ENCODE measurements at regions not wholly inside any gene's neighbourhood (a gene's known extent, or its start where the extent isn't known, plus 50 kb on each side); places are given as distances from the start of the nearest gene placed in this dataset.

DNA sequence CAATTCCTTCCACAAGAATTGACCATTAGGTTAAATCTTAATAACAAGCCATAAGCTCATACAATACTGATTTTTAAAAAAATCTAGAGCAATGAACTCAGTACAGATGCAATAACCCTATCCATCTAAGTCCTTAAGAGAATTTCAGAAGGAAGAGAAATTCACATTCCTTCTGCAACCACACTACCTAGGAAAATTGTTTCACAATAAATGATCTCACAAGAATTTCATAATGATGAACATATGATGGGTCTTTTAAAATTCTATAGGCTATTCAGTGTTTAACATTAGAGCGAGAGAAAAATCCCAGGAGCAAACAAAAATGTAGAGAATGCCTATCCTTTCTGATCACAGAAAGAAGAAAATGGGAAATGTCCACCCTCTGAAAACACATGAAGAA, 70.0 kb upstream of the MAGI2 start:
- no peak overlapping the region for H2AFZ ChIP-seq (ENCODE audit: control insufficient read depth, low read depth, low read length)
- H3K79me2 ChIP-seq (ENCODE audit: control insufficient read depth, insufficient read depth, low read length): no peaks in the 10 kb centered on the region
- 0% methylated on average over 1 of the region's 1 CpG for WGBS (ENCODE audit: insufficient coverage, insufficient replicate concordance, low lambda C conversion rate, missing lambda C conversion rate)
- H3K9me3 ChIP-seq (replicated peaks; ENCODE audit: control insufficient read depth, insufficient read depth, low read length): no peaks in the 10 kb centered on the region
- in situ Hi-C loops (cut with MboI): no loop called here
- H3K9ac ChIP-seq (ENCODE audit: control insufficient read depth, insufficient read depth, low read length): no peak overlapping the region
- H3K4me1 ChIP-seq (ENCODE audit: control insufficient read depth, insufficient read depth, low read length): no peaks in the 10 kb centered on the region
- ATAC-seq: no peak
- RAD21 ChIA-PET (ENCODE audit: unreplicated experiment): no interaction called here
- TF ChIP-seq MEF2A (IDR thresholded peaks at IDR 0.05; ENCODE audit: insufficient read depth, low read depth, low read length): no peak
- CTCF ChIA-PET: no interaction called here
- no peaks in the 10 kb centered on the region for H4K20me1 ChIP-seq (ENCODE audit: control insufficient read depth, insufficient read depth)
- no peak for FAIRE-seq
- no peak overlapping the region for H3K4me3 ChIP-seq
- POLR2A ChIA-PET: no interaction called here
- SMC1A ChIA-PET (ENCODE audit: uncharacterized antibody, unreplicated experiment): no interaction called here
- H3K27ac ChIP-seq (ENCODE audit: control insufficient read depth, insufficient read depth): no peak overlapping the region
- H3K36me3 ChIP-seq (ENCODE audit: control insufficient read depth in 2 of 2, insufficient read depth in 2 of 2, low read length in 1 of 2): no peaks in the 10 kb centered on the region
- H3K27me3 ChIP-seq (replicated peaks in 1 of 2; ENCODE audit: control insufficient read depth in 2 of 2, insufficient read depth in 2 of 2, low read length in 1 of 2): no peaks in the 10 kb centered on the region
- no peak for DNase-seq (ENCODE audit: low read depth, low spot score)
- no TSS peak for BruUV-seq (replicated peaks)
- intact Hi-C loops (cut with micrococcal nuclease; ENCODE audit: unreplicated experiment): no loop called here
- no peak overlapping the region for H3K4me2 ChIP-seq (ENCODE audit: control insufficient read depth, insufficient read depth)

DNA sequence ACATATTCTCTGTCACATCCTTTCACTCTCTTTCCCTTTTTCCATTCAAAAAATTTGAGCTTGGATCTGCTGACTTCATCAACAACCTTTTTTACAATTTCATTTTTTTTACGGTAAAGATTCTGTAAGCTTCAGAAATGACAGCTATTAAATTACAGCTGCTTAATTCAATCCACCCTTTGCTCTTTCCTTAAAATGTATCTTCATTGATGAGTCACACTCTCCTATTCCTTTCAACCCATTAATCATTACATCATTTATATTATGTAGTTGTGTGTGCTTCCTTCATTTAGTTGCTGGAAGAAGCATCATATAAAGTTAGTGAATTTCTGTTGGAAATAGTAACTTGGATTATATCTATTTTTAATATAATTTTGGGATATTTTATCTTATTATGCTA, 67.1 kb upstream of the MAGI2 start:
- ChIA-PET SMC1A (ENCODE audit: uncharacterized antibody, unreplicated experiment) (no interaction called here), CTCF (no interaction called here), RAD21 (ENCODE audit: unreplicated experiment) (no interaction called here), POLR2A (interaction anchor here (0.7 kb wide), 1 partner anchor 11 kb away, joined by 3 read pairs; no protein-coding TSS in a partner anchor)
- BruUV-seq (replicated peaks): no TSS peak
- ATAC-seq (no peak), FAIRE-seq (no peak), DNase-seq (ENCODE audit: low read depth, low spot score) (no peak)
- H3K79me2 ChIP-seq (ENCODE audit: control insufficient read depth, insufficient read depth, low read length): no peaks in the 10 kb centered on the region
- in situ Hi-C loops (cut with MboI): no loop called here
- H3K9me3 ChIP-seq (replicated peaks; ENCODE audit: control insufficient read depth, insufficient read depth, low read length): no peaks in the 10 kb centered on the region
- H3K4me2 ChIP-seq (ENCODE audit: control insufficient read depth, insufficient read depth): no peak overlapping the region
- WGBS (ENCODE audit: insufficient coverage, insufficient replicate concordance, low lambda C conversion rate, missing lambda C conversion rate): 83% methylated on average over 1 of the region's 1 CpG
- H3K36me3 ChIP-seq (ENCODE audit: control insufficient read depth in 2 of 2, insufficient read depth in 2 of 2, low read length in 1 of 2): no peaks in the 10 kb centered on the region
- H3K4me3 ChIP-seq: no peak overlapping the region
- H3K27ac ChIP-seq (ENCODE audit: control insufficient read depth, insufficient read depth): no peak overlapping the region
- H2AFZ ChIP-seq (ENCODE audit: control insufficient read depth, low read depth, low read length): no peak overlapping the region
- H3K27me3 ChIP-seq (replicated peaks in 1 of 2; ENCODE audit: control insufficient read depth in 2 of 2, insufficient read depth in 2 of 2, low read length in 1 of 2): no peaks in the 10 kb centered on the region
- intact Hi-C loops (cut with micrococcal nuclease; ENCODE audit: unreplicated experiment): no loop called here
- no peaks in the 10 kb centered on the region for H3K4me1 ChIP-seq (ENCODE audit: control insufficient read depth, insufficient read depth, low read length)
- H4K20me1 ChIP-seq (ENCODE audit: control insufficient read depth, insufficient read depth): no peaks in the 10 kb centered on the region
- no peak overlapping the region for H3K9ac ChIP-seq (ENCODE audit: control insufficient read depth, insufficient read depth, low read length)
- TF ChIP-seq MYC (IDR thresholded peaks at IDR 0.05; ENCODE audit: insufficient read depth, insufficient read length, insufficient replicate concordance, low read length, severe bottlenecking) (no peak), GABPA (IDR thresholded peaks at IDR 0.05; ENCODE audit: low read depth) (no peak), EED (IDR thresholded peaks at IDR 0.05; ENCODE audit: low read depth) (no peak), ZBTB40 (IDR thresholded peaks at IDR 0.05; ENCODE audit: borderline replicate concordance) (no peak)
- TF ChIP-seq, protein P1, sequence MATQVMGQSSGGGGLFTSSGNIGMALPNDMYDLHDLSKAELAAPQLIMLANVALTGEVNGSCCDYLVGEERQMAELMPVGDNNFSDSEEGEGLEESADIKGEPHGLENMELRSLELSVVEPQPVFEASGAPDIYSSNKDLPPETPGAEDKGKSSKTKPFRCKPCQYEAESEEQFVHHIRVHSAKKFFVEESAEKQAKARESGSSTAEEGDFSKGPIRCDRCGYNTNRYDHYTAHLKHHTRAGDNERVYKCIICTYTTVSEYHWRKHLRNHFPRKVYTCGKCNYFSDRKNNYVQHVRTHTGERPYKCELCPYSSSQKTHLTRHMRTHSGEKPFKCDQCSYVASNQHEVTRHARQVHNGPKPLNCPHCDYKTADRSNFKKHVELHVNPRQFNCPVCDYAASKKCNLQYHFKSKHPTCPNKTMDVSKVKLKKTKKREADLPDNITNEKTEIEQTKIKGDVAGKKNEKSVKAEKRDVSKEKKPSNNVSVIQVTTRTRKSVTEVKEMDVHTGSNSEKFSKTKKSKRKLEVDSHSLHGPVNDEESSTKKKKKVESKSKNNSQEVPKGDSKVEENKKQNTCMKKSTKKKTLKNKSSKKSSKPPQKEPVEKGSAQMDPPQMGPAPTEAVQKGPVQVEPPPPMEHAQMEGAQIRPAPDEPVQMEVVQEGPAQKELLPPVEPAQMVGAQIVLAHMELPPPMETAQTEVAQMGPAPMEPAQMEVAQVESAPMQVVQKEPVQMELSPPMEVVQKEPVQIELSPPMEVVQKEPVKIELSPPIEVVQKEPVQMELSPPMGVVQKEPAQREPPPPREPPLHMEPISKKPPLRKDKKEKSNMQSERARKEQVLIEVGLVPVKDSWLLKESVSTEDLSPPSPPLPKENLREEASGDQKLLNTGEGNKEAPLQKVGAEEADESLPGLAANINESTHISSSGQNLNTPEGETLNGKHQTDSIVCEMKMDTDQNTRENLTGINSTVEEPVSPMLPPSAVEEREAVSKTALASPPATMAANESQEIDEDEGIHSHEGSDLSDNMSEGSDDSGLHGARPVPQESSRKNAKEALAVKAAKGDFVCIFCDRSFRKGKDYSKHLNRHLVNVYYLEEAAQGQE (IDR thresholded peaks at IDR 0.05; ENCODE audit: low read depth, low read length): no peak
- TF ChIP-seq, protein P2, sequence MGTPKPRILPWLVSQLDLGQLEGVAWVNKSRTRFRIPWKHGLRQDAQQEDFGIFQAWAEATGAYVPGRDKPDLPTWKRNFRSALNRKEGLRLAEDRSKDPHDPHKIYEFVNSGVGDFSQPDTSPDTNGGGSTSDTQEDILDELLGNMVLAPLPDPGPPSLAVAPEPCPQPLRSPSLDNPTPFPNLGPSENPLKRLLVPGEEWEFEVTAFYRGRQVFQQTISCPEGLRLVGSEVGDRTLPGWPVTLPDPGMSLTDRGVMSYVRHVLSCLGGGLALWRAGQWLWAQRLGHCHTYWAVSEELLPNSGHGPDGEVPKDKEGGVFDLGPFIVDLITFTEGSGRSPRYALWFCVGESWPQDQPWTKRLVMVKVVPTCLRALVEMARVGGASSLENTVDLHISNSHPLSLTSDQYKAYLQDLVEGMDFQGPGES (IDR thresholded peaks at IDR 0.05): no peak
